ENCODE measurements at regions not wholly inside any gene's neighbourhood (a gene's known extent, or its start where the extent isn't known, plus 50 kb on each side); places are given as distances from the start of the nearest gene placed in this dataset.

- DNase-seq (ENCODE audit: low spot score) = no peak
These were observed 82.3 kb upstream of the ADRA2C start for GRCh38 chr4:3683744-3684421.

GRCh38 chr4:3683077-3683743 is 83.0 kb upstream of the ADRA2C start:
- no peak for DNase-seq (ENCODE audit: low spot score)

GRCh38 chr4:3682236-3683076 is 83.7 kb upstream of the ADRA2C start:
- DNase-seq (ENCODE audit: low spot score) = no peak

GRCh38 chr4:3681191-3681590 is 85.0 kb upstream of the ADRA2C start:
- DNase-seq (ENCODE audit: low spot score) = no peak

GRCh38 chr4:3680656-3681055 is 85.5 kb upstream of the ADRA2C start:
- no peak for DNase-seq (ENCODE audit: low spot score)

GRCh38 chr4:3679851-3680311 is 86.3 kb upstream of the ADRA2C start:
- no peak for DNase-seq (ENCODE audit: low spot score)

- DNase-seq (ENCODE audit: low spot score) = no peak
These were observed 86.9 kb upstream of the ADRA2C start for GRCh38 chr4:3679071-3679825.

GRCh38 chr4:3677748-3678070 is 88.5 kb upstream of the ADRA2C start:
- no peak for DNase-seq (ENCODE audit: low spot score)

GRCh38 chr4:3676907-3677747 is 89.1 kb upstream of the ADRA2C start:
- DNase-seq (ENCODE audit: low spot score) = no peak

- no peak for DNase-seq (ENCODE audit: low spot score)
These were observed 90.0 kb upstream of the ADRA2C start for GRCh38 chr4:3676196-3676595.

- DNase-seq (ENCODE audit: low spot score) = no peak
These were observed 90.7 kb upstream of the ADRA2C start for GRCh38 chr4:3675251-3676115.

- no peak for DNase-seq (ENCODE audit: low spot score)
These were observed 91.7 kb upstream of the ADRA2C start for GRCh38 chr4:3674479-3674851.

- no peak for DNase-seq (ENCODE audit: low spot score)
These were observed 92.3 kb upstream of the ADRA2C start for GRCh38 chr4:3673716-3674478.

GRCh38 chr4:3673176-3673575 is 93.0 kb upstream of the ADRA2C start:
- no peak for DNase-seq (ENCODE audit: low spot score)

GRCh38 chr4:3672465-3672831 is 93.7 kb upstream of the ADRA2C start:
- DNase-seq (ENCODE audit: low spot score) = no peak

GRCh38 chr4:3671571-3672464 is 94.4 kb upstream of the ADRA2C start:
- peak; percentile 27 for DNase-seq (ENCODE audit: low spot score)

GRCh38 chr4:3670521-3671519 is 95.4 kb upstream of the ADRA2C start:
- DNase-seq (ENCODE audit: low spot score) = no peak
